ENCODE measurements at regions not wholly inside any gene's neighbourhood (a gene's known extent, or its start where the extent isn't known, plus 50 kb on each side); places are given as distances from the start of the nearest gene placed in this dataset.

GRCh38 chr20:56967916-56968315 is 298.5 kb downstream of the BMP7 start:
- Mint-ChIP-seq H3K4me3 (no peak overlapping the region), H3K27me3 (peaks cover 5 to 16% of the 10 kb centered on the region in 2 donors), H3K9me3 (no peaks in the 10 kb centered on the region), H3K27ac (no peak overlapping the region), H3K4me1 (ENCODE audit: low read depth in 2 of 2) (no peaks in the 10 kb centered on the region), H3K36me3 (no peaks in the 10 kb centered on the region)
- peak in 1 of 2 donors; percentile 8 for ATAC-seq
- DNase-seq (ENCODE audit: low spot score) = no peak

- ATAC-seq (no peak), DNase-seq (ENCODE audit: low spot score) (no peak)
- Mint-ChIP-seq H3K27me3 (peaks cover 8 to 13% of the 10 kb centered on the region in 2 donors), H3K4me3 (no peak overlapping the region), H3K9me3 (no peaks in the 10 kb centered on the region), H3K27ac (no peak overlapping the region), H3K36me3 (no peaks in the 10 kb centered on the region), H3K4me1 (ENCODE audit: low read depth in 2 of 2) (no peaks in the 10 kb centered on the region)
Measured at GRCh38 chr20:56968376-56969048, 297.9 kb downstream of the BMP7 start.

- no peak for DNase-seq (ENCODE audit: low spot score)
- Mint-ChIP-seq H3K27me3 (peaks cover 33 to 38% of the 10 kb centered on the region in 2 donors), H3K36me3 (no peaks in the 10 kb centered on the region)
Measured at GRCh38 chr20:56974499-56975250, 291.8 kb downstream of the BMP7 start.

GRCh38 chr20:56975838-56976237 is 290.6 kb downstream of the BMP7 start:
- no peak overlapping the region for H3K4me3 Mint-ChIP-seq
- no peaks in the 10 kb centered on the region for H3K9me3 Mint-ChIP-seq
- ATAC-seq = no peak
- H3K36me3 Mint-ChIP-seq = no peaks in the 10 kb centered on the region
- no peaks in the 10 kb centered on the region for H3K4me1 Mint-ChIP-seq (ENCODE audit: low read depth in 2 of 2)
- peaks cover 31 to 46% of the 10 kb centered on the region in 2 donors for H3K27me3 Mint-ChIP-seq
- no peak for DNase-seq (ENCODE audit: low spot score)
- no peak overlapping the region for H3K27ac Mint-ChIP-seq

More at GRCh38 chr20:56974499-56975250, 291.8 kb downstream of the BMP7 start:
- Mint-ChIP-seq H3K9me3 (no peaks in the 10 kb centered on the region), H3K27ac (no peak overlapping the region), H3K4me1 (ENCODE audit: low read depth in 2 of 2) (no peaks in the 10 kb centered on the region), H3K4me3 (no peak overlapping the region)
- no peak for ATAC-seq

GRCh38 chr20:56976336-56976735 is 290.1 kb downstream of the BMP7 start:
- Mint-ChIP-seq H3K27me3 (peaks cover 29 to 46% of the 10 kb centered on the region in 2 donors), H3K27ac (no peak overlapping the region), H3K9me3 (no peaks in the 10 kb centered on the region), H3K4me3 (no peak overlapping the region), H3K4me1 (ENCODE audit: low read depth in 2 of 2) (no peaks in the 10 kb centered on the region), H3K36me3 (no peaks in the 10 kb centered on the region)
- DNase-seq (ENCODE audit: low spot score) = no peak
- ATAC-seq = no peak

GRCh38 chr20:56978475-56978874 is 288.0 kb downstream of the BMP7 start:
- Mint-ChIP-seq H3K36me3 (no peaks in the 10 kb centered on the region), H3K27me3 (peaks cover 29 to 44% of the 10 kb centered on the region in 2 donors), H3K27ac (no peak overlapping the region), H3K4me3 (no peak overlapping the region), H3K4me1 (ENCODE audit: low read depth in 2 of 2) (no peaks in the 10 kb centered on the region), H3K9me3 (no peaks in the 10 kb centered on the region)
- ATAC-seq = peak in 1 of 2 donors; percentile 4
- DNase-seq (ENCODE audit: low spot score) = no peak

- Mint-ChIP-seq H3K27me3 (peaks cover 25 to 40% of the 10 kb centered on the region in 2 donors), H3K9me3 (no peaks in the 10 kb centered on the region), H3K4me1 (ENCODE audit: low read depth in 2 of 2) (no peaks in the 10 kb centered on the region), H3K4me3 (no peak overlapping the region), H3K36me3 (peaks cover under 1% of the 10 kb centered on the region), H3K27ac (no peak overlapping the region)
- ATAC-seq = no peak
- no peak for DNase-seq (ENCODE audit: low spot score)
Measured at GRCh38 chr20:56979125-56979524, 287.3 kb downstream of the BMP7 start.

GRCh38 chr20:56981301-56981700 is 285.1 kb downstream of the BMP7 start:
- Mint-ChIP-seq H3K36me3 (peaks cover 5% of the 10 kb centered on the region), H3K4me3 (no peak overlapping the region), H3K27ac (no peak overlapping the region), H3K9me3 (no peaks in the 10 kb centered on the region), H3K27me3 (peaks cover 18 to 32% of the 10 kb centered on the region in 2 donors), H3K4me1 (ENCODE audit: low read depth in 2 of 2) (no peaks in the 10 kb centered on the region)
- ATAC-seq (no peak), DNase-seq (ENCODE audit: low spot score) (no peak)

GRCh38 chr20:56983813-56984212 is 282.6 kb downstream of the BMP7 start:
- no peak for DNase-seq (ENCODE audit: low spot score)
- no peak for ATAC-seq
- H3K27me3 Mint-ChIP-seq = peaks cover 16 to 25% of the 10 kb centered on the region in 2 donors
- H3K27ac Mint-ChIP-seq = no peak overlapping the region
- no peak overlapping the region for H3K4me3 Mint-ChIP-seq
- no peaks in the 10 kb centered on the region for H3K9me3 Mint-ChIP-seq
- peaks cover 5% of the 10 kb centered on the region for H3K36me3 Mint-ChIP-seq
- no peaks in the 10 kb centered on the region for H3K4me1 Mint-ChIP-seq (ENCODE audit: low read depth in 2 of 2)

- Mint-ChIP-seq H3K4me1 (ENCODE audit: low read depth in 2 of 2) (no peaks in the 10 kb centered on the region), H3K9me3 (no peaks in the 10 kb centered on the region), H3K36me3 (peaks cover 5% of the 10 kb centered on the region), H3K4me3 (no peak overlapping the region), H3K27me3 (peaks cover 12 to 17% of the 10 kb centered on the region in 2 donors), H3K27ac (no peak overlapping the region)
- DNase-seq (ENCODE audit: low spot score) (no peak), ATAC-seq (no peak)
Measured at GRCh38 chr20:56985066-56985685, 281.3 kb downstream of the BMP7 start.

GRCh38 chr20:56986476-56986875 is 280.0 kb downstream of the BMP7 start:
- DNase-seq (ENCODE audit: low spot score) (no peak), ATAC-seq (no peak)
- Mint-ChIP-seq H3K27me3 (peaks cover 12 to 15% of the 10 kb centered on the region in 2 donors), H3K27ac (no peak overlapping the region), H3K4me3 (no peak overlapping the region), H3K4me1 (ENCODE audit: low read depth in 2 of 2) (no peaks in the 10 kb centered on the region), H3K9me3 (no peaks in the 10 kb centered on the region), H3K36me3 (peaks cover 5% of the 10 kb centered on the region)

- Mint-ChIP-seq H3K4me1 (ENCODE audit: low read depth in 2 of 2) (no peaks in the 10 kb centered on the region), H3K36me3 (peaks cover 5% of the 10 kb centered on the region), H3K27ac (no peak overlapping the region), H3K27me3 (peaks cover 12 to 17% of the 10 kb centered on the region in 2 donors), H3K4me3 (no peak overlapping the region), H3K9me3 (no peaks in the 10 kb centered on the region)
- ATAC-seq = no peak
- DNase-seq (ENCODE audit: low spot score) = no peak
Measured at GRCh38 chr20:56986931-56987720, 279.3 kb downstream of the BMP7 start.

- no peak for DNase-seq (ENCODE audit: low spot score)
- Mint-ChIP-seq H3K4me1 (ENCODE audit: low read depth in 2 of 2) (no peaks in the 10 kb centered on the region), H3K36me3 (peaks cover 5% of the 10 kb centered on the region), H3K27ac (no peak overlapping the region), H3K9me3 (no peaks in the 10 kb centered on the region), H3K27me3 (peaks cover 12 to 17% of the 10 kb centered on the region in 2 donors), H3K4me3 (no peak overlapping the region)
- no peak for ATAC-seq
Measured at GRCh38 chr20:56987986-56988385, 278.5 kb downstream of the BMP7 start.
